ENCODE measurements at regions not wholly inside any gene's neighbourhood (a gene's known extent, or its start where the extent isn't known, plus 50 kb on each side); places are given as distances from the start of the nearest gene placed in this dataset.

DNA sequence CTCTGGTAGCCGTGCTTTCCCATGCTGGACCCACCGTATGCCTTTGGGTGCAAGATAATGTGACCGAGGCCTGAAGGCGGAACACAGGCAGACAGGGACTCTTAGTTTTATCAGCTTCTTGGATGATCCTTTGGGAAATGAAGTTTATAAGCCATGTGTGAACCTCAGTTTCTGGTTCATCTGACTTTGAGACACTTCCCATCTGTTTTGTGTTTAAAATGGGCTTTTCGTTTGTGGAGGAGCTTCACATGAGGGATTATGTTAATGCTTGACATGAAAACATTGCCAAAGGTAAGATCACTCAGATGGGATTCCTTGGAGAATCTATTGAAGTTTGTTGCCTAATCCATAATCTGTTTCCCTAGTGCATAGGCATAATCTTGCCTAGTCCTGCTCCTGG, 249.8 kb upstream of the LYZL1 start:
- DNase-seq (ENCODE audit: extremely low spot score), result no peak
- intact Hi-C loops (cut with DNase I), result no loop called here
- H3K36me3 ChIP-seq, result no peaks in the 10 kb centered on the region
- H3K9me3 ChIP-seq, result no peaks in the 10 kb centered on the region
- WGBS, result 79% methylated on average over 5 of the region's 5 CpGs
- peaks cover 0 to 11% (median 5%) of the 10 kb centered on the region in 4 donors for H3K4me1 ChIP-seq
- peaks cover 0 to 7% (median 0%) of the 10 kb centered on the region in 4 donors for H3K27me3 ChIP-seq
- no peak overlapping the region for H3K4me3 ChIP-seq
- TF ChIP-seq, protein P1, sequence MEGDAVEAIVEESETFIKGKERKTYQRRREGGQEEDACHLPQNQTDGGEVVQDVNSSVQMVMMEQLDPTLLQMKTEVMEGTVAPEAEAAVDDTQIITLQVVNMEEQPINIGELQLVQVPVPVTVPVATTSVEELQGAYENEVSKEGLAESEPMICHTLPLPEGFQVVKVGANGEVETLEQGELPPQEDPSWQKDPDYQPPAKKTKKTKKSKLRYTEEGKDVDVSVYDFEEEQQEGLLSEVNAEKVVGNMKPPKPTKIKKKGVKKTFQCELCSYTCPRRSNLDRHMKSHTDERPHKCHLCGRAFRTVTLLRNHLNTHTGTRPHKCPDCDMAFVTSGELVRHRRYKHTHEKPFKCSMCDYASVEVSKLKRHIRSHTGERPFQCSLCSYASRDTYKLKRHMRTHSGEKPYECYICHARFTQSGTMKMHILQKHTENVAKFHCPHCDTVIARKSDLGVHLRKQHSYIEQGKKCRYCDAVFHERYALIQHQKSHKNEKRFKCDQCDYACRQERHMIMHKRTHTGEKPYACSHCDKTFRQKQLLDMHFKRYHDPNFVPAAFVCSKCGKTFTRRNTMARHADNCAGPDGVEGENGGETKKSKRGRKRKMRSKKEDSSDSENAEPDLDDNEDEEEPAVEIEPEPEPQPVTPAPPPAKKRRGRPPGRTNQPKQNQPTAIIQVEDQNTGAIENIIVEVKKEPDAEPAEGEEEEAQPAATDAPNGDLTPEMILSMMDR (IDR thresholded peaks at IDR 0.05), result no peak
- TF ChIP-seq POLR2A (IDR thresholded peaks at IDR 0.05; ENCODE audit: low read depth), result no peak
- TF ChIP-seq POLR2AphosphoS5 (IDR thresholded peaks at IDR 0.05), result no peak
- no peak for TF ChIP-seq EP300 (IDR thresholded peaks at IDR 0.05)
- no peak overlapping the region for H3K27ac ChIP-seq (replicated peaks in 1 of 4)

DNA sequence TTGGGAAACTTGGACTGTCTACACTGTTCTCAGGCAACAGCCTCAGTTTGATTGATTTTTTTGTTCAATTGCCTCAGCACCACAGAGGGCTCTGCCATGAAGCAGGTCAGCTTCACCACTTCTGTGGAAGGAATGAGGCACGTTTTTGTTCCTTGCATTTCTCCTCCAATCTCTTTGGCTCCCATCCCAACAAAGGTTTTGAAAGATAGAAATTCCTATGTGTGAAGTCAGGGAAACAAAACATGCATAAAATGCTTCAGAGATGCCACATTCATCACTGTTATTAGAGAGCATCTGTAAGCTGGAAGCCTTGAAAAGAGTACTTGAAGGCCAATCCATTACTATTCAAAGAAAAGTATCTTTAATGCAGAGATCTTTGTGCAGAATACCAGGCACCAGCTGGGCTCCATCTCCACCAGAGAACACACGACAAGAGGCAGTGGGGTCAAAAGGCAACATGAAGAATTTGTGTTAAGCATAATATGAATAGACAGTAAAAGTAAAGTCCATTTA, 249.1 kb upstream of the LYZL1 start:
- peaks cover 0 to 7% (median 0%) of the 10 kb centered on the region in 4 donors for H3K27me3 ChIP-seq
- H3K4me3 ChIP-seq, result no peak overlapping the region
- 26% methylated on average over 2 of the region's 2 CpGs for WGBS
- H3K9me3 ChIP-seq, result no peaks in the 10 kb centered on the region
- no peaks in the 10 kb centered on the region for H3K36me3 ChIP-seq
- H3K4me1 ChIP-seq, result peaks cover 0 to 11% (median 5%) of the 10 kb centered on the region in 4 donors
- intact Hi-C loops (cut with DNase I), result no loop called here
- no peak overlapping the region for H3K27ac ChIP-seq (replicated peaks in 1 of 4)
- TF ChIP-seq POLR2A (IDR thresholded peaks at IDR 0.05; ENCODE audit: low read depth), result no peak
- TF ChIP-seq POLR2AphosphoS5 (IDR thresholded peaks at IDR 0.05), result no peak
- no peak for TF ChIP-seq EP300 (IDR thresholded peaks at IDR 0.05)
- TF ChIP-seq, protein P1 (IDR thresholded peaks at IDR 0.05), result no peak
- no peak for DNase-seq (ENCODE audit: extremely low spot score)

DNA sequence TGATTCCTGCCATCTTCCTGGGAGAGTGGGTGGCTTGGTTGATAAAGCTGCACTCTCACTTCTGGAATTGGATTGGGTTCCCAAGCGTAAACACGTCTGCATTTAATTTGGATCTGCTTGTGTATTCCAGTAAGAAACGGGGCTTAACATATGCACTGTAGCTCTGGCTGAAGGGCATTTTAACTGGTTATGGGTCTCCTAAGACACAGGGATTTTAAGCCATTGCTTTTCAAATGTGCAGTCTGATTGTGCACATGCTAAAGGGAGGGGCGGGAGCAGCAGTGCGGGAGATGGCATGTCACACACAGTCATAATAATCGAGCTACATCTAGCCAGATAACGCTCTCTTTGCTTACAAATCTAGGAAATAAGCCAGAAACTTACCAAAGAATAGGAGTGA, 247.3 kb upstream of the LYZL1 start:
- no peak for DNase-seq (ENCODE audit: extremely low spot score)
- WGBS, result 53% methylated on average over 7 of the region's 7 CpGs
- Histone ChIP-seq H3K36me3 (no peaks in the 10 kb centered on the region), H3K27me3 (peaks cover 0 to 7% (median 0%) of the 10 kb centered on the region in 4 donors), H3K4me3 (no peak overlapping the region), H3K9me3 (no peaks in the 10 kb centered on the region), H3K27ac (replicated peaks in 1 of 4) (no peak overlapping the region), H3K4me1 (peaks cover 0 to 11% (median 5%) of the 10 kb centered on the region in 4 donors)
- TF ChIP-seq POLR2AphosphoS5 (IDR thresholded peaks at IDR 0.05) (no peak), EP300 (IDR thresholded peaks at IDR 0.05) (no peak), POLR2A (IDR thresholded peaks at IDR 0.05; ENCODE audit: low read depth) (no peak)
- TF ChIP-seq, protein P1 (IDR thresholded peaks at IDR 0.05), result no peak
- intact Hi-C loops (cut with DNase I), result no loop called here

DNA sequence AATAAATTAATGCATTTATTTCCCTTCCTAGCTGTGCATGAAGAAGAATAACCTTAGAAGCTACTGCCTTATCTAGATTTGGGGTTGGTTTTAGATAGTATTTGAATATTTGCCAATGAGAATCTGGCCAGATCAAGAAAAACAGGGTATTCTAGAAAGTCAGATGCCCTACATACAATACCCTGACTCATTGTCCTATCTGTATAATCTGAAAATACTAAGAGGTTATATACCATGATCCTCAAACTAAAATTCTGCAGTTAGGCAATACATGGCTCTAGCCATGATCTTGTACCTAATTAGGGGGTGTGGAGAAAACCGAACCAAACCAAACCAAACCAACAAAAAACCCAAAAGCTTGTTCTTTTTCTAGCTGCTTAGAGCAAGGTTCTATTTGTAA, 240.4 kb upstream of the LYZL1 start:
- WGBS, result 91% methylated on average over 1 of the region's 1 CpG
- no peak for DNase-seq (ENCODE audit: extremely low spot score)
- intact Hi-C loops (cut with DNase I), result no loop called here
- peaks cover 0 to 12% (median 0%) of the 10 kb centered on the region in 4 donors for H3K27me3 ChIP-seq
- no peak overlapping the region for H3K4me3 ChIP-seq
- H3K4me1 ChIP-seq, result no peaks in the 10 kb centered on the region
- no peak overlapping the region for H3K27ac ChIP-seq (replicated peaks in 1 of 4)
- no peaks in the 10 kb centered on the region for H3K36me3 ChIP-seq
- no peaks in the 10 kb centered on the region for H3K9me3 ChIP-seq
- no peak for TF ChIP-seq EP300 (IDR thresholded peaks at IDR 0.05)
- TF ChIP-seq, protein P1 (IDR thresholded peaks at IDR 0.05), result no peak

DNA sequence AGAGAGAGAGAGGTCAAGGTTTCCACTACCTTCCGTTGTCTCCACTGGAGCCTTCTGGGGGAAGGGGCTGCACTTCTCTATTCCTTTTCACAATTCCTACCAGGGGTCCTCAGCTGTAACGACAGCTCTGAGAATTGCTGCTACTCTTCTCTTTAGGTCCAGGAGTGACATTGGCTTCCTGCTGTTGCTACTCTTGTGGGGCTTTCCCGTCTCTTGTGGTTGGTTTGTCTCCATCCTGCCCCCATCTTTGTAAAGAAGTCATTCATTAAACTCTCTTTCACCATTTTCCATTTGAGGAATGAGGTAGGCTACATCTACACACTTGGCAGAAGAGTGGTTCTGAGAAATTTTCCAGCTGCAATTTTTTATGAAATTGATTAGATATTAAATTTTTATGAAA, 238.8 kb upstream of the LYZL1 start:
- 86% methylated on average over 3 of the region's 3 CpGs for WGBS
- H3K4me3 ChIP-seq, result no peak overlapping the region
- H3K27ac ChIP-seq (replicated peaks in 1 of 4), result no peak overlapping the region
- H3K36me3 ChIP-seq, result no peaks in the 10 kb centered on the region
- TF ChIP-seq, protein P1 (IDR thresholded peaks at IDR 0.05), result no peak
- TF ChIP-seq POLR2A (IDR thresholded peaks at IDR 0.05; ENCODE audit: low read depth), result no peak
- no peak for TF ChIP-seq POLR2AphosphoS5 (IDR thresholded peaks at IDR 0.05)
- TF ChIP-seq EP300 (IDR thresholded peaks at IDR 0.05), result no peak
- no peaks in the 10 kb centered on the region for H3K9me3 ChIP-seq
- no peaks in the 10 kb centered on the region for H3K4me1 ChIP-seq
- intact Hi-C loops (cut with DNase I), result no loop called here
- peaks cover 0 to 12% (median 0%) of the 10 kb centered on the region in 4 donors for H3K27me3 ChIP-seq
- DNase-seq (ENCODE audit: extremely low spot score), result no peak
